HG02973 (cell line): ENCODE measurements at regions not wholly inside any gene's neighbourhood (a gene's known extent, or its start where the extent isn't known, plus 50 kb on each side); places are given as distances from the start of the nearest gene placed in this dataset.

Experiments
- ATAC-seq: cut with Tn5 transposase; IDR thresholded peaks from one replicate; pipeline ENCODE4 v1.9.1; 2021; ENCODE audit warnings: moderate library complexity; ENCODE audit not compliant: unreplicated experiment

DNA sequence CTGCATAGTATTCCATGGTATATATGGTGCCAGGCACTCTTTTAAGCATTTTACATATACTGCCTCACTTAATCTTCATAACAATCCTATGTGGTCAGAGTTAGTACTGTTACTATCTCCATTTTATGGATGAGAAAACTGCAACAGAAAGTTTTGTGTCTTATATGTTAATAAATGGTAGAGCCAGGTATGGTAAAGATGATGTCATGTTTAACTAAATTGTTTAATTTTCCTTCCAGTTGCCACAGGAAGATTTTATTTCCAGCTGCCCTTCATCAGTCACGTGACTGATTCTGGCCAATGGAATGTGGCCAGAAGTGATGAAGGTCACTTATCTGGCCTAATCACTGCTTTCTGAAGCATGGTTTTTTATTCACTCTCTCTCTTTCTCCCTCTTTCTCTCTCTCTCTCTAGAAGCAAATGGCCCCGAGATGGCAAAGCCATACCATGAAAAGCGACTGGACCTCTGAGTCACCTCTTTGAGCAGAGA is 75.7 kb upstream of the BTBD3 start:
- no peak for ATAC-seq

DNA sequence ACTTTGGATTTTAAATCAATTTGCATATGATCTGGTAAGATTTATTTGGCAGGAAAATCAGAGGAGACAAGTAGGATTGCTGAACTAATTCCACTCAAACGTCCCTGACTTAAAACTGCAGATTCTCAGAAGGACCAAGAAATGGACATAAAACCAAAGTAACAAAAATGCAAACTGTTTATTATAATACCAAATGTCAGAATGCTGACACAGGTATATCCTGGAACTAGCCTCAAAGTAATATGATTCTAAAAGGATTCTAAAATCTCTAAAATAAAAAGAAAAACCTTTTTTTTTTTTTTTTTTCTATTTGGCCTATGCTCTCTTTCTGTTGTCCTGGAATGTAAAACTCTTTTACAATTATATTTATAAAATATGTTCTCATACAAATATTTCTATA is 74.4 kb upstream of the BTBD3 start:
- no peak for ATAC-seq

DNA sequence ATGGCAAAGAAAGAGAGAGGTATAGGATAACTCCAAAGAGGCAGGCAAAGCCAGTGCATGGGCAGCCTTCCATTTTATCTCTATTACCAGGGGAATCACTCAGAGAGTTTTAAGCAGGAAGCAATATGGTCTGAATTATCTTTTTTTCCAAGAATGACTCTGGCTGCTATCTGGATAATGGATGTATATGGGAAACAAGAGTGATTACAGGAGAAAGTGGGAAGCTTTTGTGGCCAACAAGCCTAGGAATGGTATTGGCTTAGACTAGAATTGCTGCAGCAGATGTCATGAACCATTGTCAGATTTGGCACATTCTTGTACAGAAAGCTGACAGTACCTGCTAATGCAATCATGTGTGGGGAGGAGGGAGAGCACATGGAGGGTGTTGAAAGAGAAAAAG is 73.0 kb upstream of the BTBD3 start:
- no peak for ATAC-seq

DNA sequence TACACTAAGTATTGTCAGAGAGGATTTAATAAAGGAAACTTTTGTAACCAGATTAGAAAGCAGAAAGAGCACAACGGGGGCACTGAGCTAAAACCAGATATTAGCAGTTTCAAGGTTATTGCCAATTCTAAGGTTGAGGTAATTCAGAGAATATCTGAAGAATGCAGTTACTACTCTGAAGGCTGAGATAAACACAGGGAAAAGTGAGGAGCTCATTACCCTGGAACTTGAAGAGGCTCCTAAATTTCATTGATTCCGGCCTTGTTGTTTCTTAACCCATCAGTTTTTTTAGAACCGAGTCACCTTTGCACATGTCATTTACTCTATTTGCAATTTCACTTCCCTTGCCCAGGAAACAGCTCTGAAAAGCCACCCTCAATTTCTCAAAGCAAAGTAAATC is 72.4 kb upstream of the BTBD3 start:
- no peak for ATAC-seq

DNA sequence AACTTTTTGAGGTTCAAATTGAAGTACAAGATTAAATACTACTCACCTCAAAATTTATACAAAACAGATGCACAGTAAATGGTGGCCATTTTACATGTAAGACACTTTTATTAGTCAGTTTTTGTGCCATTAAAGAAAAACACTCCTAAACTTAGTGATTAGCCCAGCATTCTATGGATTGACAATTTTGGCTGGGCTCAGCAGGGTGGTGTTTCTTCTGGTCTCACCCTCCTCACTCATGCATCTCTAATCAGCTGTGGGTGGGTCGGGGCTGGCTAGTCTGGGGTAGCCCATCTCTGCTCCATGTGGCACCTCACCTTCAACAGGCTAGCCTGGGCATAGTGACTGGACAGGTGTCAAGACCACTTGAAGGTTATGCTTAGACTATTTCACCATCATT is 71.6 kb upstream of the BTBD3 start:
- no peak for ATAC-seq

GRCh38 chr20:11847827-11848226 is 69.9 kb upstream of the BTBD3 start:
- no peak for ATAC-seq

DNA sequence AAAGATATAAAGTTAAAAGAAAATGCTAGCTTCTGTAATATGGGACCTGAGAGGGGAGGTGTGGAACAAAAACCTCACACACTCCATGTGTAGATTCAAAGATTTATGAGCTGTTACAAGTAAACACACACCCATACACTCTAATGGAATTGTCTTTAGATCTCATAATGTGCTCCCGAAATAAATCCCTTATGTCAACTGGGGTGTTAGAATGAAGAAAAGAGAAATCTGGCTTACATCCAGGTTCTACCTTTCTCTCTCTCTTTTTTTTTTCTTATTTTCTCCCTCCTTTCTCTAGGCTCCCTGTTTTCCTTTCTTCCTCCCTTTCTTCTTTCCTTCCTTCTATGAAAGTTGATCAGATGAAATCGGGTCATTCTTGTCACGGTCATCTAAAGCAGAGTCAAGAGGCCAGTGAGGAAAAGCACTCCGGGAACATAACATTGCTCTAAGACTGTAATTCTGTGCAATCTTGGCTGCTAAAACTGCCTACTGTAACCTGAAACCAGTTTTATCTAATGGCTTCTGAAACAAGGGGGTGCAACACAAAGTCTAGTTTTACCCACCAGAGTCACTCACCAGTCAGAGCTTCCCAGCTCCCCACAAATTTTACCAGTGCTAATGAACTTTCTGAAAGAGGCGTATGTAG is 68.3 kb upstream of the BTBD3 start:
- no peak for ATAC-seq

GRCh38 chr20:11849976-11850670 is 67.6 kb upstream of the BTBD3 start:
- no peak for ATAC-seq

GRCh38 chr20:11850901-11851300 is 66.8 kb upstream of the BTBD3 start:
- no peak for ATAC-seq

DNA sequence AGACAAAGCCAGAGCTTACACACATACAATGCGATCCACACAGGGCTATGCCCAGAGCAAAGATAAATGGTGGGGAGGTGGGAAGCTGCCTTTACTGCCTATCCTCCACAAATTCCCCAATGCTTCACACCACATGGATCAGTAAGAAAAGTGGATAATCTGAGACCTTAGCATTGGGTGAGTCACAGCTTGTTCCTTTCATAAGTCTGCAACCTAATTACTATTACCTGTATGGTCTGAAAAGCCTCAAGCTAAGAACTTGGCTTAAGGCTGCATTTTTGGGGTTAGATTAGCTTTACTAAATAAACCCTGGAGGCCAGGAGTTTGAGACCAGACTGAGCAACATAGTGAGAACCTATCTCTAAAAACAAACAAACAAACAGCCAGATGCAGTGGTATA is 66.0 kb upstream of the BTBD3 start:
- no peak for ATAC-seq

DNA sequence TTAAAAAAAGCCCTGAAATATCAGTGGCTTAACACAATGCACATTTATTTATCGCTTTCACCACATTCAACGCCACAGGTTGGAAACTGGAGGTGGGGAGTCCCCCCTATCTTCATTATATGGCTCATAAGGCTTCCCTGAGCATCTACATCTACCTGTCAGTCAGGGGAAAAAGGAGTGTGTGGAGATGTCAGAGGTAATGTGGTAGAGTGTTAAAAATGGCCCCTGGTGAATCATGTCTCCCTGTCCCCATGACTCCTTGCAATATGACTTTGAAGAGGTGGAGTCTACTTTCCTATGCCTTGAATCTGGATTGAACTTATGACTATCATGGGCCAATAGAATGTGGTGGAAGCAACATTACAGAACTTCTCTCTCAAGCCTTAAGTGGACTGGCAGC is 65.5 kb upstream of the BTBD3 start:
- no peak for ATAC-seq

GRCh38 chr20:11852811-11853210 is 64.9 kb upstream of the BTBD3 start:
- ATAC-seq: no peak

GRCh38 chr20:11853359-11853758 is 64.3 kb upstream of the BTBD3 start:
- ATAC-seq: no peak

DNA sequence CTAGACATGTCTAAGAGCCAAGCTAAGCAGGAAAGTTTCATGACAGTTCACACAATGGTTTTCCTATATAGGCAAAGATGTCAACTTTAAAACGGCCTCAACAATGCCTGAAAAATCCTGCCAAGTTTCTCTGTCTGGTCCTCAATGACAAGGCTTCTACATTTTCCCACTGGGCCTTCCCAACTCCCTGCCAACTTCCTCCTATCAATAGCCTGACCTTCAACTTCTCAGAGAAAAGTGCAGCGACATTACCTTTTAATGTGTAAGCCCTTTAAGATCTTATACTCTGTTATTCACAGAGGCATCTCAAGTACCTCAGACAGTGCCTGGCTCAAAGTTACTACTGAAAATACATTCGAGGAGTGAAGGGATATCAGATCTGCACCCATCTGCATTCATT is 56.2 kb upstream of the BTBD3 start:
- no peak for ATAC-seq

- no peak for ATAC-seq
Measured at GRCh38 chr20:11867291-11867919, 50.3 kb upstream of the BTBD3 start.
